ENCODE measurements at regions not wholly inside any gene's neighbourhood (a gene's known extent, or its start where the extent isn't known, plus 50 kb on each side); places are given as distances from the start of the nearest gene placed in this dataset.
"Not testable (repeated sequence)": the region's sequence is repeated elsewhere in the genome, so short reads cannot be mapped to it uniquely, and the experiment has no call there.

GRCh38 chr6:166724576-166724975, 97.5 kb upstream of the RPS6KA2 start:
- no peak for DNase-seq (ENCODE audit: low read depth, low spot score)

- no peak for DNase-seq (ENCODE audit: low read depth, low spot score)
Measured at GRCh38 chr6:166722785-166723184, 95.7 kb upstream of the RPS6KA2 start.

- no peak for DNase-seq (ENCODE audit: low read depth, low spot score)
Measured at GRCh38 chr6:166721576-166721975, 94.5 kb upstream of the RPS6KA2 start.

- DNase-seq (ENCODE audit: low read depth, low spot score) = no peak
Measured at GRCh38 chr6:166720856-166721255, 93.8 kb upstream of the RPS6KA2 start.

- no peak for DNase-seq (ENCODE audit: low read depth, low spot score)
Measured at GRCh38 chr6:166719019-166719418, 92.0 kb upstream of the RPS6KA2 start.

- DNase-seq (ENCODE audit: low read depth, low spot score) = no peak
Measured at GRCh38 chr6:166718516-166718915, 91.5 kb upstream of the RPS6KA2 start.

- DNase-seq (ENCODE audit: low read depth, low spot score) = no peak
Measured at GRCh38 chr6:166716910-166717617, 90.0 kb upstream of the RPS6KA2 start.

GRCh38 chr6:166715992-166716391, 88.9 kb upstream of the RPS6KA2 start:
- no peak for DNase-seq (ENCODE audit: low read depth, low spot score)

GRCh38 chr6:166715065-166715464, 88.0 kb upstream of the RPS6KA2 start:
- DNase-seq (ENCODE audit: low read depth, low spot score) = no peak

- DNase-seq (ENCODE audit: low read depth, low spot score) = no peak
Measured at GRCh38 chr6:166714581-166714980, 87.5 kb upstream of the RPS6KA2 start.

- no peak for DNase-seq (ENCODE audit: low read depth, low spot score)
Measured at GRCh38 chr6:166714187-166714510, 87.1 kb upstream of the RPS6KA2 start.

- DNase-seq (ENCODE audit: low read depth, low spot score) = no peak
Measured at GRCh38 chr6:166713434-166714186, 86.6 kb upstream of the RPS6KA2 start.

- no peak for DNase-seq (ENCODE audit: low read depth, low spot score)
Measured at GRCh38 chr6:166712286-166713228, 85.5 kb upstream of the RPS6KA2 start.

- no peak for DNase-seq (ENCODE audit: low read depth, low spot score)
Measured at GRCh38 chr6:166710084-166710483, 83.0 kb upstream of the RPS6KA2 start.

- no peak for DNase-seq (ENCODE audit: low read depth, low spot score)
Measured at GRCh38 chr6:166708460-166708859, 81.4 kb upstream of the RPS6KA2 start.

- DNase-seq (ENCODE audit: low read depth, low spot score) = no peak
Measured at GRCh38 chr6:166707045-166707444, 80.0 kb upstream of the RPS6KA2 start.

- DNase-seq (ENCODE audit: low read depth, low spot score) = no peak
Measured at GRCh38 chr6:166705069-166705468, 78.0 kb upstream of the RPS6KA2 start.

- no peak for DNase-seq (ENCODE audit: low read depth, low spot score)
Measured at GRCh38 chr6:166704171-166704570, 77.1 kb upstream of the RPS6KA2 start.

- no peak for DNase-seq (ENCODE audit: low read depth, low spot score)
Measured at GRCh38 chr6:166703149-166703710, 76.2 kb upstream of the RPS6KA2 start.

GRCh38 chr6:166701424-166701823, 74.4 kb upstream of the RPS6KA2 start:
- not testable (repeated sequence) for DNase-seq (ENCODE audit: low read depth, low spot score)

- not testable (repeated sequence) for DNase-seq (ENCODE audit: low read depth, low spot score)
Measured at GRCh38 chr6:166700871-166701270, 73.8 kb upstream of the RPS6KA2 start.

GRCh38 chr6:166697113-166697512, 70.1 kb upstream of the RPS6KA2 start:
- no peak for DNase-seq (ENCODE audit: low read depth, low spot score)
